ENCODE measurements at regions not wholly inside any gene's neighbourhood (a gene's known extent, or its start where the extent isn't known, plus 50 kb on each side); places are given as distances from the start of the nearest gene placed in this dataset.
"Not testable (repeated sequence)": the region's sequence is repeated elsewhere in the genome, so short reads cannot be mapped to it uniquely, and the experiment has no call there.

DNA sequence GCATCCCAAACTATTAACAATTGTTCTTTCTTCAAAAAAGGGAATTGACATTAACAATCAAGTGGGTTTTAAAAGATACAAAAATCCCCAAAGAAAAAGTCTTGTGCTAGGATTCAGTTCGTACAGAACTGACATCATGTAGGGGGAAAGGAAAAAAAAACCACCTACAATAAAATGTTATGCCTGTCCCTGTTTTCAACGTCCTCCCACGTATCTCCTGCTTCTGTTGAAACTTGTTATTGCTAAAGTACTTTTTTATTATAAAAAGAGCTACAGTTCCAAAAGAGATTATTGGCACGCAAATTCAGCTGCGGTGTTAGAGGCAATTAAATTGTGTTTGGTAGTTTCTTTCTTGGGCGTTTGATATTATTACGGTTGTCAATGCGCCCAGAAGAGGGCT is 102.8 kb upstream of the PHACTR1 start:
- H3K27ac ChIP-seq, result no peak overlapping the region
- no peak overlapping the region for H3K4me3 ChIP-seq
- no peak for DNase-seq
- H3K9me3 ChIP-seq (replicated peaks), result no peaks in the 10 kb centered on the region
- no peaks in the 10 kb centered on the region for H3K27me3 ChIP-seq
- no peaks in the 10 kb centered on the region for H3K36me3 ChIP-seq
- no peaks in the 10 kb centered on the region for H3K4me1 ChIP-seq

DNA sequence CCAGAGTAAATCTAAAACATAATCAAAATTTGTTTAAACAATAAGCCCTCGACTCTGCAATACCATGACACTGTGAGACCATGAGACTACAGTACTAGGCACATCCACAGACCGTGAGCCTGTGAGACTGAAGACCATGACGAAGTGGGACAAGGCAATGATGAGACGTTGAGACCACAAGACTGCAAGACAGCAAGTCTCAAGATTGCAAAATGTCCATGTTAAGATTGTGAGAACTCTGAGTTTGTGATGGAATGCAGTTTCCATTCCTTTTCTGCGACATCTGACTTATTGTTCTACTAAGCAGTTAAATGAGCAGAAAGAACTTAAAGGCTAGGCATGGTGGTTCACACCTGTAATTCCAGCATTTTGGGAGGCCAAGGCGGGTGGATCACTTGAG is 102.1 kb upstream of the PHACTR1 start:
- no peaks in the 10 kb centered on the region for H3K36me3 ChIP-seq
- no peak overlapping the region for H3K4me3 ChIP-seq
- H3K9me3 ChIP-seq (replicated peaks), result no peaks in the 10 kb centered on the region
- H3K27ac ChIP-seq, result no peak overlapping the region
- no peaks in the 10 kb centered on the region for H3K27me3 ChIP-seq
- no peaks in the 10 kb centered on the region for H3K4me1 ChIP-seq
- no peak for DNase-seq

- no peak for DNase-seq
- Histone ChIP-seq H3K4me1 (no peaks in the 10 kb centered on the region), H3K27ac (no peak overlapping the region), H3K4me3 (no peak overlapping the region), H3K9me3 (replicated peaks) (no peaks in the 10 kb centered on the region), H3K36me3 (no peaks in the 10 kb centered on the region), H3K27me3 (no peaks in the 10 kb centered on the region)
These were observed 98.3 kb upstream of the PHACTR1 start for GRCh38 chr6:12618296-12618695.

DNA sequence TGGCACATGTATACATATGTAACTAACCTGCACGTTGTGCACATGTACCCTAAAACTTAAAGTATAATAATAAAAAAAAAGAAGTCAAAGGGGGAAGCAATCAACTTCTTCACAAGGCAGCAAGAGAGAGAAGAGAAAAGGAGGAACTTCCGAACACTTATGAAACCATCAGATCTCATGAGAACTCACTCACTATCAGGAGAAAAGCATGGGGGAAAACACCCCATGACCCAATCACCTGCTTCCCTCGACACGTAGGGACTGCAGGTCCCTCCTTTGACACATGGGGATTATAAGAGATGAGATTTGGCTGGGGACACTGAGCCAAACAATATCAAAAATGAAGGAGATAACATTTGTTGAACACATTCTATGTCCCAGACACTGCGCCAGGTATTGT is 94.8 kb upstream of the PHACTR1 start:
- Histone ChIP-seq H3K4me3 (no peak overlapping the region), H3K36me3 (no peaks in the 10 kb centered on the region), H3K27me3 (no peaks in the 10 kb centered on the region), H3K9me3 (replicated peaks) (no peaks in the 10 kb centered on the region), H3K27ac (no peak overlapping the region), H3K4me1 (no peaks in the 10 kb centered on the region)
- no peak for DNase-seq

DNA sequence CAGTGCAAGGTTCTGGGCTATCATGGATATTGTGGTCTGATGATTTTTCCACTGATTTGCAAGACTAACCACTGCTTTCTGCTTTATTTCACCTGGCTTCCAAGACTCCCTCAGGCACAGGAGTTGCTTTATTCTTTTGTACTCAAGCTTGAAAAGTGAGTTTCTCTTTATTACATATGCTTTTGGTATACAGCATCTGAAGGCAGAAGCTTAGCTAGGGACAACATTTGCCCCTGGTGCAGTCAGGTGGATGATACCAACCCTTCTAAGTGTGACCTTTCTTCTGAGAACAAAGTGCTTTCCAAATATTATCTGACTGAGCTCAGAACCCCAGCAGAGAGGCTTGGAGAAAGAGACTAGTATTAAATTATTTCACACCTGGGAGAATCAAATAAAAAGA is 94.0 kb upstream of the PHACTR1 start:
- Histone ChIP-seq H3K4me3 (no peak overlapping the region), H3K27me3 (no peaks in the 10 kb centered on the region)

GRCh38 chr6:12624142-12624837 is 92.3 kb upstream of the PHACTR1 start:
- no peaks in the 10 kb centered on the region for H3K9me3 ChIP-seq (replicated peaks)
- no peaks in the 10 kb centered on the region for H3K27me3 ChIP-seq
- no peaks in the 10 kb centered on the region for H3K4me1 ChIP-seq
- no peaks in the 10 kb centered on the region for H3K36me3 ChIP-seq
- H3K4me3 ChIP-seq, result no peak overlapping the region
- no peak for DNase-seq
- H3K27ac ChIP-seq, result no peak overlapping the region

More for the DNA sequence above, 94.0 kb upstream of the PHACTR1 start:
- Histone ChIP-seq H3K27ac (no peak overlapping the region), H3K36me3 (no peaks in the 10 kb centered on the region), H3K4me1 (no peaks in the 10 kb centered on the region), H3K9me3 (replicated peaks) (no peaks in the 10 kb centered on the region)
- DNase-seq, result no peak

GRCh38 chr6:12627053-12627452 is 89.5 kb upstream of the PHACTR1 start:
- Histone ChIP-seq H3K4me3 (no peak overlapping the region), H3K4me1 (no peaks in the 10 kb centered on the region), H3K36me3 (no peaks in the 10 kb centered on the region), H3K9me3 (replicated peaks) (no peaks in the 10 kb centered on the region), H3K27ac (no peak overlapping the region), H3K27me3 (no peaks in the 10 kb centered on the region)
- no peak for DNase-seq

- no peaks in the 10 kb centered on the region for H3K9me3 ChIP-seq (replicated peaks)
- no peak for DNase-seq
- no peaks in the 10 kb centered on the region for H3K4me1 ChIP-seq
- H3K4me3 ChIP-seq, result no peak overlapping the region
- H3K27ac ChIP-seq, result no peak overlapping the region
- H3K36me3 ChIP-seq, result no peaks in the 10 kb centered on the region
- H3K27me3 ChIP-seq, result no peaks in the 10 kb centered on the region
These were observed 88.2 kb upstream of the PHACTR1 start for GRCh38 chr6:12628327-12628726.

GRCh38 chr6:12633746-12634145 is 82.8 kb upstream of the PHACTR1 start:
- DNase-seq; H3K27ac ChIP-seq; H3K27me3 ChIP-seq; H3K4me1 ChIP-seq; H3K4me3 ChIP-seq; H3K36me3 ChIP-seq; H3K9me3 ChIP-seq (replicated peaks): not testable (repeated sequence)

DNA sequence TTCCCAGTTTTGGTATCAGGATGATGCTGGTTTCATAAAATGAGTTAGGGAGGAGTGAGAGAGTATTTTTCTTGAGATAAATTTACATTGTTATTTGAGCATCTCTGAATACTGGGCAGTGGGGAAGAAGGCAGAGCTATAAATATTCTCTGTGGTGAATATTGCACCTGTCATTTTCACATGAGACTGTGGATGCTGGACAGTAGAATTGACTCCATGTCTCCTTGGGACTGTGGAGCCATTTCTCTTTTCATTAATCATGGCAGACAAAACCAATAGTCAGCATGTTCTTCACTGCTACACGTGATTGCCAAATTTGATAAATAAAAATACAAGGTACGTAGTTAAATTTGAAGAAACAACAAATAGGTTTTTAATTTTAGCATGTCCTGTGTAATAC is 81.2 kb upstream of the PHACTR1 start:
- no peak for DNase-seq
- H3K27ac ChIP-seq, result no peak overlapping the region

DNA sequence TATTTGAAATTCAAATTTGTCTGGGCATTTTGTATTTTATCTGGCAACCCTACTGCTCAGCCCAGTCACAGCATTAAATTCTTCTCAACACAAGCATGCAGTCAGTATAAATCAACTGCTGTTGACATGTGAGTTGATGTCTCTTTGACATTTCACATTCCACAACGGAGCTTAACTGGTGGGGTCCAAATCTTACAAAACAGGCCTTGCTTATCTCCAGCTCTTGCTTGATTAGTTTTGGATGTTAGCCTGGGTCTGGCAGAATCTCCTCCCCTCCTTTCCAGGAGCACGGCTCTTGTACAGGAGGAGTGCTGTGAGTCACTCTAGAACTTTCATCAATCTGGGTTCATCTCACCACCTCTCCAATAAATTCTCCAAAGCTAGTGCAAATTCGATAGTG is 80.8 kb upstream of the PHACTR1 start:
- H3K27me3 ChIP-seq, result no peaks in the 10 kb centered on the region
- H3K9me3 ChIP-seq (replicated peaks), result no peaks in the 10 kb centered on the region
- no peaks in the 10 kb centered on the region for H3K36me3 ChIP-seq
- no peak for DNase-seq
- no peak overlapping the region for H3K4me3 ChIP-seq
- no peaks in the 10 kb centered on the region for H3K4me1 ChIP-seq
- H3K27ac ChIP-seq, result no peak overlapping the region

More for the DNA sequence above, 81.2 kb upstream of the PHACTR1 start:
- H3K4me3 ChIP-seq, result no peak overlapping the region
- H3K36me3 ChIP-seq, result no peaks in the 10 kb centered on the region
- H3K27me3 ChIP-seq, result no peaks in the 10 kb centered on the region
- H3K4me1 ChIP-seq, result no peaks in the 10 kb centered on the region
- no peaks in the 10 kb centered on the region for H3K9me3 ChIP-seq (replicated peaks)

- no peak overlapping the region for H3K27ac ChIP-seq
- H3K4me1 ChIP-seq, result no peaks in the 10 kb centered on the region
- no peaks in the 10 kb centered on the region for H3K27me3 ChIP-seq
- no peaks in the 10 kb centered on the region for H3K9me3 ChIP-seq (replicated peaks)
- no peak for DNase-seq
- no peaks in the 10 kb centered on the region for H3K36me3 ChIP-seq
- H3K4me3 ChIP-seq, result no peak overlapping the region
These were observed 80.2 kb upstream of the PHACTR1 start for GRCh38 chr6:12636336-12636735.

GRCh38 chr6:12637960-12638641 is 78.5 kb upstream of the PHACTR1 start:
- H3K36me3 ChIP-seq, result no peaks in the 10 kb centered on the region
- no peaks in the 10 kb centered on the region for H3K27me3 ChIP-seq
- H3K4me1 ChIP-seq, result no peaks in the 10 kb centered on the region
- H3K27ac ChIP-seq, result no peak overlapping the region
- DNase-seq, result peak; percentile 13 to 53
- no peaks in the 10 kb centered on the region for H3K9me3 ChIP-seq (replicated peaks)
- no peak overlapping the region for H3K4me3 ChIP-seq

GRCh38 chr6:12640438-12640837 is 76.1 kb upstream of the PHACTR1 start:
- H3K9me3 ChIP-seq (replicated peaks), result no peaks in the 10 kb centered on the region
- no peaks in the 10 kb centered on the region for H3K36me3 ChIP-seq
- DNase-seq, result no peak
- no peak overlapping the region for H3K27ac ChIP-seq
- no peak overlapping the region for H3K4me3 ChIP-seq
- no peaks in the 10 kb centered on the region for H3K4me1 ChIP-seq
- H3K27me3 ChIP-seq, result no peaks in the 10 kb centered on the region

DNA sequence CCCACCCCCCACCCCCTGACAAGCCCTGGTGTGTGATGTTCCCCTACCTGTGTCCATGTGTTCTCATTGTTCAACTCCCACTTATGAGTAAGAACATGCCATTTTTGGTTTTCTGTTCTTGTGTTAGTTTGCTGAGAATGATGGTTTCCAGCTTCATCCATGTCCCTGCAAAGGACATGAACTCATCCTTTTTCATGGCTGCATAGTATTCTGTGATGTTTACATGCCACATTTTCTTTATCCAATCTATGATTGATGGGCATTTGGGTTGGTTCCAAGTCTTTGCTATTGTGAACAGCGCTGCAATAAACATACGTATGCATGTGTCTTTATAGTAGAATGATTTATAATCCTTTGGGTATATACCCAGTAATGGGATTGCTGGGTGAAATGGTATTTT is 74.8 kb upstream of the PHACTR1 start:
- H3K36me3 ChIP-seq; H3K9me3 ChIP-seq (replicated peaks); H3K4me1 ChIP-seq; DNase-seq; H3K4me3 ChIP-seq; H3K27ac ChIP-seq; H3K27me3 ChIP-seq: not testable (repeated sequence)

- no peak for DNase-seq
These were observed 70.6 kb upstream of the PHACTR1 start for GRCh38 chr6:12645941-12646340.

More at GRCh38 chr6:12645941-12646340, 70.6 kb upstream of the PHACTR1 start:
- Histone ChIP-seq H3K9me3 (replicated peaks) (no peaks in the 10 kb centered on the region), H3K4me1 (no peaks in the 10 kb centered on the region), H3K27ac (no peak overlapping the region), H3K27me3 (no peaks in the 10 kb centered on the region), H3K4me3 (no peak overlapping the region), H3K36me3 (no peaks in the 10 kb centered on the region)

Measured in SJCRH30 (cell line).